ENCODE measurements at regions not wholly inside any gene's neighbourhood (a gene's known extent, or its start where the extent isn't known, plus 50 kb on each side); places are given as distances from the start of the nearest gene placed in this dataset.

GRCh38 chr11:98564881-98565280 is 455.9 kb upstream of the CNTN5 start:
- TF ChIP-seq CTCF (conservative IDR thresholded peaks at IDR 0.05; ENCODE audit: control insufficient read depth, insufficient read depth, low read depth, low read length): no peak
- H3K4me3 ChIP-seq (ENCODE audit: control insufficient read depth, low read depth, low read length): no peak overlapping the region
- no peak for DNase-seq (ENCODE audit: low read depth)

- DNase-seq (ENCODE audit: low read depth): no peak
- no peak for TF ChIP-seq CTCF (conservative IDR thresholded peaks at IDR 0.05; ENCODE audit: control insufficient read depth, insufficient read depth, low read depth, low read length)
- no peak overlapping the region for H3K4me3 ChIP-seq (ENCODE audit: control insufficient read depth, low read depth, low read length)
Measured at GRCh38 chr11:98565311-98565710, 455.4 kb upstream of the CNTN5 start.

- H3K4me3 ChIP-seq (ENCODE audit: control insufficient read depth, low read depth, low read length): no peak overlapping the region
- no peak for TF ChIP-seq CTCF (conservative IDR thresholded peaks at IDR 0.05; ENCODE audit: control insufficient read depth, insufficient read depth, low read depth, low read length)
- no peak for DNase-seq (ENCODE audit: low read depth)
Measured at GRCh38 chr11:98566978-98567377, 453.8 kb upstream of the CNTN5 start.

- TF ChIP-seq CTCF (conservative IDR thresholded peaks at IDR 0.05; ENCODE audit: control insufficient read depth, insufficient read depth, low read depth, low read length): no peak
Measured at GRCh38 chr11:98568013-98568412, 452.7 kb upstream of the CNTN5 start.

GRCh38 chr11:98572941-98573340 is 447.8 kb upstream of the CNTN5 start:
- no peak for DNase-seq (ENCODE audit: low read depth)
- no peak for TF ChIP-seq CTCF (conservative IDR thresholded peaks at IDR 0.05; ENCODE audit: control insufficient read depth, insufficient read depth, low read depth, low read length)
- H3K4me3 ChIP-seq (ENCODE audit: control insufficient read depth, low read depth, low read length): no peak overlapping the region

More at GRCh38 chr11:98568013-98568412, 452.7 kb upstream of the CNTN5 start:
- H3K4me3 ChIP-seq (ENCODE audit: control insufficient read depth, low read depth, low read length): no peak overlapping the region
- peak; percentile 43 for DNase-seq (ENCODE audit: low read depth)

- no peak overlapping the region for H3K4me3 ChIP-seq (ENCODE audit: control insufficient read depth, low read depth, low read length)
- TF ChIP-seq CTCF (conservative IDR thresholded peaks at IDR 0.05; ENCODE audit: control insufficient read depth, insufficient read depth, low read depth, low read length): no peak
- no peak for DNase-seq (ENCODE audit: low read depth)
Measured at GRCh38 chr11:98587884-98588283, 432.9 kb upstream of the CNTN5 start.

- DNase-seq (ENCODE audit: low read depth): no peak
- no peak overlapping the region for H3K4me3 ChIP-seq (ENCODE audit: control insufficient read depth, low read depth, low read length)
- TF ChIP-seq CTCF (conservative IDR thresholded peaks at IDR 0.05; ENCODE audit: control insufficient read depth, insufficient read depth, low read depth, low read length): no peak
Measured at GRCh38 chr11:98589967-98590366, 430.8 kb upstream of the CNTN5 start.

Data from fibroblast of mammary gland (primary cell).